ENCODE measurements at regions not wholly inside any gene's neighbourhood (a gene's known extent, or its start where the extent isn't known, plus 50 kb on each side); places are given as distances from the start of the nearest gene placed in this dataset.

DNA sequence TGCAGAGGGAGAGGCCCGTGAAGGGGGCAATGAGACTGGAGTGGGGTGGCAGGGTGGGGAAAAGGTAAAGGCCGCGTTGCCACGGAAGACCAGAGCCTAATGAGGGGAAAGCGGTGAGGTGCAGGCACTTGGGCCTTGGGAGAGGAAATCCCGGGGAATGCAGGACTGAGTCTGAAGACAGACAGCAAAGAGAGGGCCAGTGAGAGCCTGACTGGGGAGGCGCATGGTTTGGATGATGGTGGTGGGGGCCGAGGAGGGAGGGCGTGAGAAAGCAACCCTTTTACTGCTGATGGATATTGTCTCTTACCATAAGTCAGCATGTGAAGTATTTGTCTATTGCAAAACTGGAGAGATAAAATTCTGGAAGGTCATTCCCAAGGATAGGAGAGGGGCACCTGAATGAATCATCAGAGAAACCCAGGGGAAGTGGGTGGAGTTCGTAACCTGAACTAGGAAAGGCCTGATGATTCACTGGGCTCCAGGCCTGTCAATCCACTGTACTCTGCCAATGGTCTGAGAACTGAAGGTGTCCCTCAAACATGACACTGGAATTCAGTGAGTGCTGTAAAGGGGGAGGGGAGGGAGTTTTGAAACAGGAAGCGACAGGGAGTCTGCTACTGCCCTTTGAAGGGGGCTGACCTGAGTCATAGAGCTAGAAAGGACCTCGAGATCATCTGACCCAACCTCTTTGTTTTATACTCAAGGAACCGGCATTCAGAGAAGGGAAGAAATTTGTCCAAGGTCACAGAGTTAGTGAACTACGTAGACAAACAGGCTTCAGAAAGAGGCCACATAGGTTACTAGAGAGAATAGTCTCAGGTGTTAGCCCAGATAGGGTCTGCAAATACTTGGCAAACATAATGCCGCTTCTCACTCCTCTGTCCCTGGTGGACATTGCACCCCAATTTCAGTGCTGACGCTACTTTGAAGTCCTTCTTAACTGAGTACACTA lies 52.2 kb downstream of the NALF2 start (continued):
- TF ChIP-seq UBTF (CRISPR knock-in tag; IDR thresholded peaks at IDR 0.05): no peak
- TF ChIP-seq ZBTB8A (CRISPR knock-in tag; IDR thresholded peaks at IDR 0.05; ENCODE audit: borderline replicate concordance, low read depth): no peak
- TF ChIP-seq, protein P1, sequence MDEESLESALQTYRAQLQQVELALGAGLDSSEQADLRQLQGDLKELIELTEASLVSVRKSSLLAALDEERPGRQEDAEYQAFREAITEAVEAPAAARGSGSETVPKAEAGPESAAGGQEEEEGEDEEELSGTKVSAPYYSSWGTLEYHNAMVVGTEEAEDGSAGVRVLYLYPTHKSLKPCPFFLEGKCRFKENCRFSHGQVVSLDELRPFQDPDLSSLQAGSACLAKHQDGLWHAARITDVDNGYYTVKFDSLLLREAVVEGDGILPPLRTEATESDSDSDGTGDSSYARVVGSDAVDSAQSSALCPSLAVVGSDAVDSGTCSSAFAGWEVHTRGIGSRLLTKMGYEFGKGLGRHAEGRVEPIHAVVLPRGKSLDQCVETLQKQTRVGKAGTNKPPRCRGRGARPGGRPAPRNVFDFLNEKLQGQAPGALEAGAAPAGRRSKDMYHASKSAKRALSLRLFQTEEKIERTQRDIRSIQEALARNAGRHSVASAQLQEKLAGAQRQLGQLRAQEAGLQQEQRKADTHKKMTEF (CRISPR knock-in tag; IDR thresholded peaks at IDR 0.05): peak; percentile 36; the same call in 1 of the 2 replicates
- peak; percentile 92 for TF ChIP-seq ZNF281 (CRISPR knock-in tag; IDR thresholded peaks at IDR 0.05; ENCODE audit: borderline replicate concordance)
- no peak for TF ChIP-seq FOXC1 (CRISPR knock-in tag; IDR thresholded peaks at IDR 0.05; ENCODE audit: borderline replicate concordance)
- TF ChIP-seq HOXA5 (CRISPR knock-in tag; IDR thresholded peaks at IDR 0.05): no peak
- peak; percentile 73; the same call in 1 of the 2 replicates for TF ChIP-seq PBX3 (CRISPR knock-in tag; IDR thresholded peaks at IDR 0.05; ENCODE audit: borderline replicate concordance)
- peak; percentile 68 for TF ChIP-seq JUND (CRISPR knock-in tag; IDR thresholded peaks at IDR 0.05)
- peak; percentile 66; the same call in 1 of the 2 replicates for TF ChIP-seq MAZ (IDR thresholded peaks at IDR 0.05; ENCODE audit: borderline replicate concordance, low read depth, low read length)
- no peak for TF ChIP-seq MAZ (CRISPR knock-in tag; IDR thresholded peaks at IDR 0.05; ENCODE audit: low read depth)
- TF ChIP-seq ZNF44 (CRISPR knock-in tag; IDR thresholded peaks at IDR 0.05): no peak
- 0 out of 2 replicates have a peak, but pooled peaks have one; percentile 34 for TF ChIP-seq ISL2 (CRISPR knock-in tag; IDR thresholded peaks at IDR 0.05)
- peak; percentile 66 for TF ChIP-seq GATAD2A (CRISPR knock-in tag; IDR thresholded peaks at IDR 0.05)
- peak; percentile 21; the same call in 1 of the 2 replicates for TF ChIP-seq ZNF710 (CRISPR knock-in tag; IDR thresholded peaks at IDR 0.05; ENCODE audit: borderline replicate concordance)
- TF ChIP-seq, protein P2, sequence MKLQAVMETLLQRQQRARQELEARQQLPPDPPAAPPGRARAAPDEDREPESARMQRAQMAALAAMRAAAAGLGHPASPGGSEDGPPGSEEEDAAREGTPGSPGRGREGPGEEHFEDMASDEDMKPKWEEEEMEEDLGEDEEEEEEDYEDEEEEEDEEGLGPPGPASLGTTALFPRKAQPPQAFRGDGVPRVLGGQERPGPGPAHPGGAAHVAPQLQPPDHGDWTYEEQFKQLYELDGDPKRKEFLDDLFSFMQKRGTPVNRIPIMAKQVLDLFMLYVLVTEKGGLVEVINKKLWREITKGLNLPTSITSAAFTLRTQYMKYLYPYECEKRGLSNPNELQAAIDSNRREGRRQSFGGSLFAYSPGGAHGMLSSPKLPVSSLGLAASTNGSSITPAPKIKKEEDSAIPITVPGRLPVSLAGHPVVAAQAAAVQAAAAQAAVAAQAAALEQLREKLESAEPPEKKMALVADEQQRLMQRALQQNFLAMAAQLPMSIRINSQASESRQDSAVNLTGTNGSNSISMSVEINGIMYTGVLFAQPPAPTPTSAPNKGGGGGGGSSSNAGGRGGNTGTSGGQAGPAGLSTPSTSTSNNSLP (IDR thresholded peaks at IDR 0.05; ENCODE audit: low read depth, low read length): peak; percentile 43; the same call in 1 of the 2 replicates
- TF ChIP-seq POLR2AphosphoS5 (IDR thresholded peaks at IDR 0.05; ENCODE audit: low read depth, low read length): peak; percentile 30; the same call in 1 of the 2 replicates

All from HepG2 (cell line).